ENCODE measurements at regions not wholly inside any gene's neighbourhood (a gene's known extent, or its start where the extent isn't known, plus 50 kb on each side); places are given as distances from the start of the nearest gene placed in this dataset.

DNA sequence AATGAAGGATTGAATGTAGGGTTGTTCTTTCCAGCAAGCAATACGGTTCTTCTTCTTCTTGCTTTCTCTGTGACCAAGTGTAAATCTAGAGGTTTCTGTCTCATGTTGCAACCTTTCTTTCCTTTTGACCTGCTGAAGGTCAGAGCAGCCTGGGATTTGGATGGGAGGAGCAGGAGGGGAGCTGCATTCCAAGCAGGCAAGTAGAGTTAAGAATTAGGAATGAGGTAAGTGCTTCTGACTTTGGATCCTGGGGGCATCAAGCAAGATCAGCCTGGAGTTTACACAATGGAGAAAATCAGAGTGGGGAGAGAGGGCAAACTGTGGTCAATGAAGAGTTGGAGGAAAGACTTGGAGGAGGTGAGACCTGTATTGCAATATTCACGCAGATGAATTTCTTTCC is 225.6 kb upstream of the ZBED5 start:
- H3K9me3 ChIP-seq (ENCODE audit: control insufficient read depth, low read length) = no peaks in the 10 kb centered on the region
- no peak overlapping the region for H3K27ac ChIP-seq (ENCODE audit: insufficient read depth, low read depth, low read length, poor library complexity, severe bottlenecking)
- no peaks in the 10 kb centered on the region for H3K36me3 ChIP-seq (ENCODE audit: control insufficient read depth, insufficient read depth, low read length)
- no peaks in the 10 kb centered on the region for H3K27me3 ChIP-seq (ENCODE audit: control insufficient read depth, insufficient read depth, low read length, poor library complexity, severe bottlenecking)
- WGBS, 2 experiments = 94 to 97% methylated on average over 2 of the region's 2 CpGs
- no peak overlapping the region for H3K4me3 ChIP-seq (ENCODE audit: insufficient read depth, low read depth, low read length)
- H3K4me1 ChIP-seq (ENCODE audit: control insufficient read depth, insufficient read depth, low read length) = peaks cover 4% of the 10 kb centered on the region

- Histone ChIP-seq H3K36me3 (ENCODE audit: control insufficient read depth, insufficient read depth, low read length) (no peaks in the 10 kb centered on the region), H3K27me3 (ENCODE audit: control insufficient read depth, insufficient read depth, low read length, poor library complexity, severe bottlenecking) (no peaks in the 10 kb centered on the region), H3K4me3 (ENCODE audit: insufficient read depth, low read depth, low read length) (no peak overlapping the region), H3K4me1 (ENCODE audit: control insufficient read depth, insufficient read depth, low read length) (peaks cover 4% of the 10 kb centered on the region), H3K9me3 (ENCODE audit: control insufficient read depth, low read length) (no peaks in the 10 kb centered on the region), H3K27ac (ENCODE audit: insufficient read depth, low read depth, low read length, poor library complexity, severe bottlenecking) (no peak overlapping the region)
Observed at GRCh38 chr11:11082646-11083045, 224.8 kb upstream of the ZBED5 start.

DNA sequence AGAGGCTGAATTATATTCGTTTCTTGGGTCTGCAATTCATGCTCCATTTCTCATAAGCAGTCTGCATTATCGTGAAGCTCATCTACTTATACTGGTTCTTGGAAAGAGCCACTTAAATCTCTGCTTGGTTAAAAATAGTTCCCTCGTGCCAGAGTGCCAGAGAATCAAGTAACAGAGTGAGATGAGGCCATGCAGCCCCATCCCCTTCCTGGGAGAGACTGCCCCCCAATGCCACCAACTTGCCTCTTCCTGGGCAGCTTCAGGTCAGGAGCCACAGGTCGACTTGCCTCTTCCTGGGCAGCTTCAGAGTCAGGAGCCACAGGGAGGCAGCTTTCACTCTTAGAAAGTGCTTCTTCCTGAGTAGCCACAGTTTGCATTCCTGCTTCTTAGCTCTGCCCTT is 223.9 kb upstream of the ZBED5 start:
- Histone ChIP-seq H3K9me3 (ENCODE audit: control insufficient read depth, low read length) (no peaks in the 10 kb centered on the region), H3K4me3 (ENCODE audit: insufficient read depth, low read depth, low read length) (no peak overlapping the region), H3K36me3 (ENCODE audit: control insufficient read depth, insufficient read depth, low read length) (no peaks in the 10 kb centered on the region), H3K4me1 (ENCODE audit: control insufficient read depth, insufficient read depth, low read length) (peaks cover 4% of the 10 kb centered on the region), H3K27me3 (ENCODE audit: control insufficient read depth, insufficient read depth, low read length, poor library complexity, severe bottlenecking) (no peaks in the 10 kb centered on the region), H3K27ac (ENCODE audit: insufficient read depth, low read depth, low read length, poor library complexity, severe bottlenecking) (no peak overlapping the region)
- 55 to 56% methylated on average over 4 of the region's 4 CpGs for WGBS, 2 experiments

DNA sequence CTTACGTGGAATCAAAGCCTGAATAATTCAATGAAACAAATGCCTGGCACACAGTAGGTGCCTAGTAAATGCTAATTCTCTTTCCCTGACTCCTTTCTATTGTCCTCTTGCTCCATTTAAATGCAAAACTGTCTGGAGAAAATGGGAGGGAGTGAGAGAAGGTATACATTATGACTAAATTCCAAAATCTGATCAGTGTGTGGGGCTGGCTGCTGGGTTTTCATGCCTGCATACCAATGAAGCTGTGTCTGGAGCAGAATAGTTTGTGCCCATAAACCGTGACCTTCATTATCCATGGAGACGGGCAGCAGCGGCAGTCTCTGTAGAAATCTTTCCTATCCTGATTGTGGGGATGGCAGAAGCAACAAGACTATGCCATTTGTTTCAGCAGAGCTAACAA is 223.4 kb upstream of the ZBED5 start:
- Histone ChIP-seq H3K4me3 (ENCODE audit: insufficient read depth, low read depth, low read length) (no peak overlapping the region), H3K36me3 (ENCODE audit: control insufficient read depth, insufficient read depth, low read length) (no peaks in the 10 kb centered on the region), H3K27me3 (ENCODE audit: control insufficient read depth, insufficient read depth, low read length, poor library complexity, severe bottlenecking) (no peaks in the 10 kb centered on the region), H3K4me1 (ENCODE audit: control insufficient read depth, insufficient read depth, low read length) (peaks cover 4% of the 10 kb centered on the region), H3K27ac (ENCODE audit: insufficient read depth, low read depth, low read length, poor library complexity, severe bottlenecking) (no peak overlapping the region), H3K9me3 (ENCODE audit: control insufficient read depth, low read length) (no peaks in the 10 kb centered on the region)
- 57 to 58% methylated on average over 4 of the region's 4 CpGs for WGBS, 2 experiments

DNA sequence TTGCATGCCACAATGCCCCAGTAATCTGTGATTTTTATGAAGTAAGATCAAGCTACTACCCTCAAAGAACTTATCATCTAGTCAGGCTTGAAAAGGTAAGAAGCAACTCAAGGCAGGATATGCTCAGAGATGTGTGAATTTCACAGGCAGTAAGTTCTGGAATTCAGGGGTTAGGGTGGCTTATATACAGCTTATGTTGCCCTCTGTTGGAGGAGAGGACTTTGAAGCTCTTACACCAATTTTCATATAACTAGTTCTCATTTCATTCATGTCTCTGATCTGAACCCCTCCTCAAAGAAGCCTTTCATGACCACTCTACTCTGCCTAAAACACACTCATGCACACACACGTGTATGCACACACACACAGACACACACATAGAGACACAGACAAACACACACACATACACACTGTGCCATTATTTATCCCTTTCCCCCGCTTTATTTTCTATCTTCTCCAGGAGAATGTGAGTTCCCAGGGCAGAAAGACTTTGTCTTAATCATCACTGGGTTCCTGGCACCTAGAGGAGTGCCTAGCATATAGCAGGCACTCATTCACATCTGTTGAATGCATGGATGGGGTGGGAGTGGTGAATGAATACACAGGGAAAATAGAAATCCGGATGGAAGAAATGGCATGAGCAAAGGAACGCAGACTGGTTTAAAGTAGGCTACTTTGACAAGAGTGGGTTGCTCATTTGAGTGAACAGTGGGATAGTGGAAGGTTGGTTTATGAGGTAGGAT is 220.7 kb upstream of the ZBED5 start:
- Histone ChIP-seq H3K27me3 (ENCODE audit: control insufficient read depth, insufficient read depth, low read length, poor library complexity, severe bottlenecking) (no peaks in the 10 kb centered on the region), H3K4me1 (ENCODE audit: control insufficient read depth, insufficient read depth, low read length) (peaks cover 4% of the 10 kb centered on the region), H3K9me3 (ENCODE audit: control insufficient read depth, low read length) (no peaks in the 10 kb centered on the region), H3K27ac (ENCODE audit: insufficient read depth, low read depth, low read length, poor library complexity, severe bottlenecking) (no peak overlapping the region), H3K4me3 (ENCODE audit: insufficient read depth, low read depth, low read length) (no peak overlapping the region), H3K36me3 (ENCODE audit: control insufficient read depth, insufficient read depth, low read length) (no peaks in the 10 kb centered on the region)
- 88 to 93% methylated on average over 4 of the region's 4 CpGs for WGBS, 2 experiments

- Histone ChIP-seq H3K27me3 (ENCODE audit: control insufficient read depth, insufficient read depth, low read length, poor library complexity, severe bottlenecking) (no peaks in the 10 kb centered on the region), H3K4me1 (ENCODE audit: control insufficient read depth, insufficient read depth, low read length) (peaks cover 4% of the 10 kb centered on the region), H3K36me3 (ENCODE audit: control insufficient read depth, insufficient read depth, low read length) (no peaks in the 10 kb centered on the region), H3K4me3 (ENCODE audit: insufficient read depth, low read depth, low read length) (no peak overlapping the region), H3K27ac (ENCODE audit: insufficient read depth, low read depth, low read length, poor library complexity, severe bottlenecking) (no peak overlapping the region), H3K9me3 (ENCODE audit: control insufficient read depth, low read length) (no peaks in the 10 kb centered on the region)
- 91% methylated on average over 4 of the region's 4 CpGs for WGBS, 2 experiments
Observed at GRCh38 chr11:11077898-11078297, 220.0 kb upstream of the ZBED5 start.

DNA sequence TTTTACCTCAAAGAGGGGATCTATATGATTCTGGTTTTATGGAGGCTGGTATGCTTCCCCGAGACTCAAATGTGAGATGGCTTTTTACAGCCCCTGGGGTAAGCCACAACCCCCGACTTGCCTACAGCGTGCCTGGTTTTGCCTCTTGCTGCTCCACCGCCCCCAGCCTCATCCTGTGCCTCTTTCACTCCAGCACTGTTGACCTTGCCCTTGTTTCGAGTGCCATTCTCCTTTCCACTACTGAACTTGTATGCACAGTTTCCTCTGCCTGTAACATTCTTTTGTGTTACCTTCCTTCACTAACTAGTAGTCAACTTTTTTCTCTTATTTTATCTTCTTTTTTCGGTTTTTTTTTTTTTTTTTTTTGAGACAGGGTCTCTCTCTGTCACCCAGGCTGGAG is 219.0 kb upstream of the ZBED5 start:
- Histone ChIP-seq H3K36me3 (ENCODE audit: control insufficient read depth, insufficient read depth, low read length) (no peaks in the 10 kb centered on the region), H3K27me3 (ENCODE audit: control insufficient read depth, insufficient read depth, low read length, poor library complexity, severe bottlenecking) (no peaks in the 10 kb centered on the region), H3K9me3 (ENCODE audit: control insufficient read depth, low read length) (no peaks in the 10 kb centered on the region), H3K4me3 (ENCODE audit: insufficient read depth, low read depth, low read length) (no peak overlapping the region), H3K4me1 (ENCODE audit: control insufficient read depth, insufficient read depth, low read length) (peaks cover 6% of the 10 kb centered on the region), H3K27ac (ENCODE audit: insufficient read depth, low read depth, low read length, poor library complexity, severe bottlenecking) (no peak overlapping the region)
- WGBS, 2 experiments = 82 to 87% methylated on average over 6 of the region's 6 CpGs

DNA sequence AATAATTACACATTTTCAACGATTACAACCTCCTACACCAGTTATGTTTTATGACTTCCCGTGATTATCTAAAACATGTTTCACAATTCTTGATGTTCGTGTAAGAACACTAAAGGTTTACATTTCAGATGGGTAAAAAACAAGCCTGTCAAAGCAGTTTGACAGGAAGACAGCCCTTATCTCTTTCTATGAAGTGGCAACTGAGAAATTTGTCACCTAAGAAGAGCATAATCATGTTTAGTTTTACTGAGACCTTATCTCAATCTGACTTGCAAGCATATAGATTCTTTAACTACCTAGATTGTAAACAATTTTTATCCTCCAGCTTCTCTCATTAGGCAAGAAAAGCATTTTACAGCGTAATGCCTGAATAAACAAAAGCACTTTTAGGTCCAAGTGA is 218.4 kb upstream of the ZBED5 start:
- Histone ChIP-seq H3K4me3 (ENCODE audit: insufficient read depth, low read depth, low read length) (no peak overlapping the region), H3K4me1 (ENCODE audit: control insufficient read depth, insufficient read depth, low read length) (peaks cover 10% of the 10 kb centered on the region), H3K27me3 (ENCODE audit: control insufficient read depth, insufficient read depth, low read length, poor library complexity, severe bottlenecking) (no peaks in the 10 kb centered on the region), H3K9me3 (ENCODE audit: control insufficient read depth, low read length) (no peaks in the 10 kb centered on the region), H3K27ac (ENCODE audit: insufficient read depth, low read depth, low read length, poor library complexity, severe bottlenecking) (no peak overlapping the region), H3K36me3 (ENCODE audit: control insufficient read depth, insufficient read depth, low read length) (no peaks in the 10 kb centered on the region)
- 90 to 93% methylated on average over 3 to 4 of the region's 4 CpGs for WGBS, 2 experiments

DNA sequence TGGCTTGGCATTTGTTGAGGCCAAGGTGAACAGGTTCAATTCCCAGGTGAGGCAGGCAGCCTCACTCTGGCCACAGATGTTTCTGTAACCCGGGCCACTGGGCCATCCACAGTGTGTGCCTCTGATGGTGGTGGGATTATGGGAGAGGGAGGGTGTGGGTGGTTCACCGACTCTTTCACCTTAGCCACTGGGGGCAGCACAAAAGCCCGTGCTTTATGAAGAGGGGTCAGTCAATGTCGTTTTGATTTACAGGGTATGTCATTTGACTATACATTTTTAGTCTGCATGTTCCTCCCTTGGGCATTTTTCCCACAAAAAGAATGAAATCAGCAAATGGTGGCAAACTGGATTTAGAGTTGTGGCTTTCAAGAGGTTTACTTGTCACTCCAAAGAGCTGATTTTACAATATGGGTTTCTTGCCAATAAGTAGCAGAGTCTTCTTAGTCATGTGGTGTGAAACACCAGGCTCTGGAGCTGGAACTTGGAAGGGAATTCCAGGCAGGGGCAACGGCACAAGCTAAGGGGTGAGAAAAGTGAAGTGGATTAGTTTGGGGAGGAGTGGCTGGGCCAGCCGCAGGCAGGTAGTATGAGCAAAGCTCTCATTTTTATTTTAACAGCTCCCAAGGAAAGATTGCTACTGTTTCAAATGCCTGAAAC is 217.8 kb upstream of the ZBED5 start:
- Histone ChIP-seq H3K27ac (ENCODE audit: insufficient read depth, low read depth, low read length, poor library complexity, severe bottlenecking) (no peak overlapping the region), H3K4me3 (ENCODE audit: insufficient read depth, low read depth, low read length) (no peak overlapping the region), H3K4me1 (ENCODE audit: control insufficient read depth, insufficient read depth, low read length) (peaks cover 8% of the 10 kb centered on the region), H3K9me3 (ENCODE audit: control insufficient read depth, low read length) (no peaks in the 10 kb centered on the region), H3K27me3 (ENCODE audit: control insufficient read depth, insufficient read depth, low read length, poor library complexity, severe bottlenecking) (no peaks in the 10 kb centered on the region), H3K36me3 (ENCODE audit: control insufficient read depth, insufficient read depth, low read length) (no peaks in the 10 kb centered on the region)
- 73 to 76% methylated on average over 6 of the region's 6 CpGs for WGBS, 2 experiments

DNA sequence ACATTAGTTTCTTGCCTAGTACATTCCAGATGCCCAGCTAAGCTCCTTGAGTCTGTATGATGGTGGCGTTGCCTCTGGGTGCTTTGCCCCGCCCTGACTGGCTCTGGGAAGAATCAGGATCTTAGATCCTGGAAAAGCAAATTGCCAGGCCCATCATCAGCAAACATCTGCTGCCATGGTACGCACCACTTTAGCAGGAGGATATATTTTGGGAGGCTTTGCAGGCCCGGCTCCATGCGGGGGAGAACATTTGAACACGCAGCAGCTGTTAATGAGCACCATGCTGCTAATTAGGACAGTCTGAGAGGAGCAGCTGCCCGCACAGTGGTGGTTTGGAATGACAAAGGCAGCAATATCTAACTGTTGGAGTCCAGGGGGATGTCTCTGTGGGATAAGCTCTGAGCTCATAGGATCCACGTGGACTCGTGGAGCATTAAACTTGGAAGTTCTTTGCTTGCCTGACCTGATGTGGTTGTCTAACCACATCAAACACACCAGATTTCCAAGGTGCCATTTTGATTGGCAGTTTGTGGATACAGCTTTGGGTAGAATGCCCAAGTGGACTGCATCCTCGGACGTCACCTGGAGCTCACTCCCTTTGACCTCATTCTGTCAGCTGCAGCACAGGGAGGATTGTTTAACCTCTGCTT is 217.0 kb upstream of the ZBED5 start:
- 83 to 84% methylated on average over 11 of the region's 11 CpGs for WGBS, 2 experiments
- Histone ChIP-seq H3K4me3 (ENCODE audit: insufficient read depth, low read depth, low read length) (no peak overlapping the region), H3K27me3 (ENCODE audit: control insufficient read depth, insufficient read depth, low read length, poor library complexity, severe bottlenecking) (no peaks in the 10 kb centered on the region), H3K4me1 (ENCODE audit: control insufficient read depth, insufficient read depth, low read length) (peaks cover 8% of the 10 kb centered on the region), H3K27ac (ENCODE audit: insufficient read depth, low read depth, low read length, poor library complexity, severe bottlenecking) (no peak overlapping the region), H3K36me3 (ENCODE audit: control insufficient read depth, insufficient read depth, low read length) (no peaks in the 10 kb centered on the region), H3K9me3 (ENCODE audit: control insufficient read depth, low read length) (no peaks in the 10 kb centered on the region)

All from ectodermal cell (in vitro differentiated cells).